ENCODE measurements at regions not wholly inside any gene's neighbourhood (a gene's known extent, or its start where the extent isn't known, plus 50 kb on each side); places are given as distances from the start of the nearest gene placed in this dataset.

GRCh38 chr3:163482695-163483094 is 1595.6 kb downstream of the SI start:
- TF ChIP-seq CTCF (IDR thresholded peaks at IDR 0.05) (no peak), POLR2AphosphoS5 (IDR thresholded peaks at IDR 0.05) (no peak), POLR2A (IDR thresholded peaks at IDR 0.05) (no peak)
